ENCODE measurements at regions not wholly inside any gene's neighbourhood (a gene's known extent, or its start where the extent isn't known, plus 50 kb on each side); places are given as distances from the start of the nearest gene placed in this dataset.

DNA sequence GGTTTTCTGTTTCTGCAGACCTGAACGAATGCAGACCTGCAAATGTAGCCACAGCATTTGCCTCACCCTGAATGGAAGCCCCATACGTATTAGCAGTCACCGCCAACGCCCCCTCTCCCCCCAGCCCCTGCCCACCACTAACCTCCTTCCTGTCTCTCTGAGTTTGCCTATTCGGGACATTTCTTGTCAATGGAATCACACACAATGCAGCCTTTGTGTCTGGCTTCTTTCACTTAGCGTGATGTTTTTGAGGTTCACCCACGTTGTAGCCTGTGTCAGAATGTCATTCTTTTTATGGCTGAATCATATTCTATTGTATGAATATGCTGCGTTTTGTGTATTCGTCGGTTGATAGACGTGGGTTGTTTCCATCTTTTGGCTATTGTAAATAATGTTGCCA is 178.6 kb downstream of the AACS start:
- TF ChIP-seq, protein P1, sequence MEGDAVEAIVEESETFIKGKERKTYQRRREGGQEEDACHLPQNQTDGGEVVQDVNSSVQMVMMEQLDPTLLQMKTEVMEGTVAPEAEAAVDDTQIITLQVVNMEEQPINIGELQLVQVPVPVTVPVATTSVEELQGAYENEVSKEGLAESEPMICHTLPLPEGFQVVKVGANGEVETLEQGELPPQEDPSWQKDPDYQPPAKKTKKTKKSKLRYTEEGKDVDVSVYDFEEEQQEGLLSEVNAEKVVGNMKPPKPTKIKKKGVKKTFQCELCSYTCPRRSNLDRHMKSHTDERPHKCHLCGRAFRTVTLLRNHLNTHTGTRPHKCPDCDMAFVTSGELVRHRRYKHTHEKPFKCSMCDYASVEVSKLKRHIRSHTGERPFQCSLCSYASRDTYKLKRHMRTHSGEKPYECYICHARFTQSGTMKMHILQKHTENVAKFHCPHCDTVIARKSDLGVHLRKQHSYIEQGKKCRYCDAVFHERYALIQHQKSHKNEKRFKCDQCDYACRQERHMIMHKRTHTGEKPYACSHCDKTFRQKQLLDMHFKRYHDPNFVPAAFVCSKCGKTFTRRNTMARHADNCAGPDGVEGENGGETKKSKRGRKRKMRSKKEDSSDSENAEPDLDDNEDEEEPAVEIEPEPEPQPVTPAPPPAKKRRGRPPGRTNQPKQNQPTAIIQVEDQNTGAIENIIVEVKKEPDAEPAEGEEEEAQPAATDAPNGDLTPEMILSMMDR (conservative IDR thresholded peaks at IDR 0.05), result no peak
- H3K27ac ChIP-seq, result no peak overlapping the region

DNA sequence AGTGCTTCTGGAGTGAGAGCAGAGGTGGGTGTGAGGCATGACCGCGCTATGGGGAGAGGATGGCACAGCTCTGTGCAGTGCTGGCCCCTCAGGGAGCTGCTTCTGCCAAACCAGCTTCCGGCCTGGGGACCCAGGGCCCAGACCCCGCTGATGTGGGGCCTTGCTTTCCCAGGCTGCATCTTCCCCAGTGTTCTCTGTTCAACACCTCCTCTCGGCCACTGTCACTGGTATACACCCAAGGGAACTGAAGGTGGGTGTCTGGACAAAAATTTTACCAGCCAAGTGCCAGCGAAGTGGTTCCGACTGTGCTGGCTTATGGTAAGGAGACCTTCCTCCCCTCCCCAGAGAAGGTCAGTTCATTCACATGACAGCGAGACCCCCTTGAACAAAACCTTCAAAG is 179.1 kb downstream of the AACS start:
- TF ChIP-seq, protein P1 (conservative IDR thresholded peaks at IDR 0.05), result no peak
- no peak overlapping the region for H3K27ac ChIP-seq

DNA sequence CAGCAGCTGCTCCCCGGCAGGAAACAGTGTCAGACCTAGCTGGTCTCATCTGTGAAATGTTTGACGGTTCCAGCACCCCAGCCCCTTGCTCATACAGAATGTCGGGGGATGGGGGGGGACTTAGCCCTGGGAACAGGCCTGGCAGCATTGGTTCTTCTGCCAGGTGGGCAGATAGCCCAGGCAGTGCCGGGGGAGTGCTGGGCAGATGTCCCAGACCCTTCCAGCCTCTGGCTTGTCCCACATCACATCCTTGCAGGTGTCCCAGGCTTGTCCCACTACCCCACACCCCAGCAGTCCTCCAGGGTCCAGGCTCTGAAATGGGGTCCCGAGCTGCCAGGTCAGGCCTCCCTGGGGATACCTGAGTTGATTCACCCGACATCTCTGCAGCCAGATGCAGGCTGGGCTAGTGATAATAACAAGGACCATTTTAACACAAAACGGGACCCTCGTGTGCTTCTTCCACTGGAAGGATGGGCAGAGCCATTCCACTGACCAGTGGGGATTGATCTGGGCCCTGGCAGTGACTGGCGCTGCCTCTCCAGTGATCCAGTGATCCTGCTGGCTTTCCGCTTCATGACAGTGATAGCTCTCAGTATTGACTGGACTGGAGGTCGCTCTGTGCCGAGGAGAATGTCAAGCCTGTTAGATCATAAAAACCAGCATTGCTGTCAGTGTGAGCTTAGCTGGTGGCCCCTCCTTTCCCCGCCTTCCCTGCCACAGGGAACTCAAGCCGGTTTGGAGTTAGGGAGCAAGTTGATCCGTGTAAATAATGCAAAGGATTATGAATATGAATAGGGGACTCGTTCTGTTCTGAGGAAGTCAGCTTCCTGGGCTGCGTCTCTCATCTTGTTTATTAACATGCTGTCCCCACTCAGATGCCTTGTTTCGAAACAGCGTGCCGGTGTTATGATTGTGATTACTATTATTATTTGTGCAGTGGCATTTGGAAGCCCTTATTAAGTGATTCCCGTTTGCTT is 180.6 kb downstream of the AACS start:
- H3K27ac ChIP-seq, result no peak overlapping the region
- TF ChIP-seq, protein P1 (conservative IDR thresholded peaks at IDR 0.05), result no peak

DNA sequence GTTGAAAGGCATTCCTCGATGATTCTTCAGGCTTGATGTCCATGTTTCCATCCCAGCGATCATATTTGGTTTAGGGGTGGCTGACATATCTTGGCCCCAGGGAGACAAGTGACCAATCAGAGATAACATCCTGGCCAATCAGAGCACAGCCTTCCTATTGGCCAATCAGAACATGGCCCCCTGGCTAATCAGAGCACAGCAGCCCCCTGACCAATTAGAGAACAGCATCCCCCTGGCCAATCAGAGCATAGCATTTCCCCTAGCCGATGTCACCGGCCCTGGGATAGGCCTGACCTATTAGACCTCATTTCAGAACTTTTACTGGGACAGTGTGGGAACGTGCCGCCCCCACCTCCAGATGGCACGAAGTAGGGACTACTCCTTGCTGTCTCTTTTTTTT is 182.2 kb downstream of the AACS start:
- H3K27ac ChIP-seq, result no peak overlapping the region
- TF ChIP-seq, protein P1 (conservative IDR thresholded peaks at IDR 0.05), result no peak

DNA sequence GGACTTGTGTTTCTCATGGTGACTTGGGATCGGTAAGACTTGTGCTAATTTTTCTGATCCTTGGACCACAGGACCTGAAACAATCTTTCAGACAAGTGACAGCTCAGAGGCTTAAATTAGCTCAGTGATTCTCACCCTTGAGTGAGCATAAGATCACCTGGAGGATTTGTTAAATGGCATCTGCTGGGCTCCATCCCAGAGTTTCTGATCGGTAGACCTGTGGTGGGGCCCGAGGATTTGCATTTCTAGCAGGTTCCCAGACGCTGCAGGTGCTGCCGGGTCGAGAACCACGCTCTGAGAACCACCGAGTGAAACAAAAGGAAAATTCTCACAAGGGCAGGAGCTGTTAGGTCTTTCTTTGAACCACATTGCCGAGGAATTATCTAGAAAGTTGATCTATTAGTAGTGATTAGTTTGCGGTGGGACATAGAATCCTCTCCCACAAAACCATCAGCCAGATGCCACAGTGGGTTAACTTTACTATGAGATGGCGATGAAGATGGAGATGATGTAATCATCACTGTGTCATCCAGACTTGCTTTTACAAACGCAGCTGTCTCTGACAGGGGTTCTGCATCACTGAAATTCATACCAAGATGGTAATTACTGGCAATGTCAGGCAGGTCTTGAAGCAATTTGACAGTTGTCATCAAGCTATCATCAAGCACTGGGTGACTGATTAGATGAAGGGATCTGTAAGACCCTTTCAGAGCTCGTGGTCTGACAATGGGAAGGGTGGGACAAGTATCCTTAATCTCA is 184.0 kb downstream of the AACS start:
- TF ChIP-seq, protein P1 (conservative IDR thresholded peaks at IDR 0.05), result no peak
- no peak overlapping the region for H3K27ac ChIP-seq

DNA sequence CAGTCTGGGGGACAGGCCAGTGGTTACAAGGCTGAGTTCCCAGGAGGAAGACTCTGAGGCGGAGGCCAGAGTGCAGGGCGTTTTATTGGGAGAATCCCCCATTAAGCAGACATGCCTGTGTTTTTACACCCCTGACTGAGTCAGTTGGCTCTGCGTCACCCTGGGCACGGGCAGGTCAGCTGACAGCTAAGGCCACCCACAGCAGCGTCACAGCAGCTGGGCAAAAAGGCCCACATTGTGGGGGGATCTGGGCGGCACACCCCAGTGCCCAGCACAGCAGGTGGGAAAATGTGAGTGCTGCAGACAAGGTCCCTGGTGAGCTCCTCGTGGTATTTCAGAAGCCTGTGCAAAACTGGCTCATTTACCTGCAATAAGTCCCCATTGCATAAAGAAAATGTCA is 184.7 kb downstream of the AACS start:
- TF ChIP-seq, protein P1 (conservative IDR thresholded peaks at IDR 0.05), result no peak
- H3K27ac ChIP-seq, result no peak overlapping the region

DNA sequence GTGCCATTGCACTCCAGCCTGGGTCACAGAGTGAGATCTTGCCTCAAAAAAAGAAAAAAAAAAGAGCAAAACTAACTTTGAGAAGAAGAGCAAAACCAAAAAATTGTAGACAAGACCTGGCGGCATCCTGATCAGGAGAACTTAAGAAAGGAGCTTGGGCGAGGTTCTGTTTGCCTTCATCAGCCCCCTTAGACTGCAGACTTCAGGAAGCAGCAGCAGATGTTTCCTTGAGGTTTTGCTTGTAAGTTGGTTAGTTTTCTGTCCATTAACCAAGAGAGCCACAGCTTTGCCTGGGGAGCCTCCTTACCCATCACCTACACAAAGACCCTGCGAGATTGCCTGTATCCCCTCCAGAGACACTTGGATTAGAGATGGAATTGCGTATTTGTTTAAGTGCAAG is 189.0 kb downstream of the AACS start:
- no peak overlapping the region for H3K27ac ChIP-seq
- TF ChIP-seq, protein P1 (conservative IDR thresholded peaks at IDR 0.05), result no peak

Measured in VCaP (cell line).